GM23248 (cell line): ENCODE measurements at regions not wholly inside any gene's neighbourhood (a gene's known extent, or its start where the extent isn't known, plus 50 kb on each side); places are given as distances from the start of the nearest gene placed in this dataset.

Source experiments
- EZH2 ChIP-seq: fragments of 200-600 bp; sonication (generic); IDR thresholded peaks from 2 replicates; pipeline ENCODE4 v1.6.1; 2018; ENCODE audit warnings: antibody characterized with exemption, mild to moderate bottlenecking; ENCODE audit not compliant: insufficient read depth, poor library complexity, severe bottlenecking
- EZH2phosphoT487 ChIP-seq: fragments of 200-600 bp; sonication (generic); IDR thresholded peaks from 2 replicates; pipeline ENCODE4 v1.6.1; 2018; ENCODE audit warnings: antibody characterized with exemption, moderate library complexity, mild to moderate bottlenecking, low read depth; ENCODE audit not compliant: insufficient read depth

- TF ChIP-seq EZH2 (no peak), EZH2phosphoT487 (no peak)
Measured at GRCh38 chr13:87821512-87821911, 150.3 kb downstream of the SLITRK5 start.
